Epithelial cell of prostate (primary cell): ENCODE measurements at regions not wholly inside any gene's neighbourhood (a gene's known extent, or its start where the extent isn't known, plus 50 kb on each side); places are given as distances from the start of the nearest gene placed in this dataset.

Source experiments
- DNase-seq: peaks from one replicate; pipeline ENCODE4 v3.0.0-alpha.2; 2011; ENCODE audit warnings: low read depth, low spot score
- H3K27ac ChIP-seq: fragments of 450-650 bp; 2 replicates; pipeline ENCODE4 v1.5.1; 2017; ENCODE audit warnings: mild to moderate bottlenecking

DNA sequence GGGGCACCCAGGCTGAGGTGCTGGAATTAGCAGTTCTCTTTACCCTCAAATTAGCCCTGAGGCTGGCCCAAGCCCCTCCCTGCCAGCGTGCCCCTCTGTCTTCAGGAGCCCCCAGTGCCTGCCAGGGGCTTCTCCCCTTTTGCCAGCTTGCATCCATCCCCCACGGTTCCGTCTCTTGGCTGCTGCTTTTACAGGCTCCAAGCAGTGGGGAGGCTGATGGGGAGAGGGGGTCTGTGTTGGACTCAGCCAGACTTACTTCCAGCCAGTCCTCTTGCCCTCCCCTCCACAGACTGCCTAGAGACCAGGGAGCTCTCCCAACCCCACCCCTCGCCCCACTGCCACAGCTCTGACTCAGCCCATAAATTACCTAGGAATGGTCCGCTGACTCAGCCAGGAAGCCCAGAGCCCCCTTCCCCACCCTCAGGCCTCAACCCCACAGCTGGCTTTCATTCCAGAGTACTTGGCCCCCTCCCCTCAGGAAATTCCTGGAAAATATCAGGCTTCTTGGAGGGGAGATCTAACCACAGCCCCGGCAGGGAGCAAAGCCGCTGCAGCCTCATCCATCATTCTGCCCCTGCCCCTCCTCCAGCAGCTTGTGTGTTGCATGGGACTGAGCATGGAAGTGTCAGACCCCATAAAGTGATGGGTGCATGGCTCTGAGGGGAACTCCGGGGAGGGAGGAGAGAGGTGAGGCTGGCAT, 184.6 kb downstream of the ZFP36L2 start:
- DNase-seq, result no peak
- H3K27ac ChIP-seq, result peak overlapping the region; percentile 85

DNA sequence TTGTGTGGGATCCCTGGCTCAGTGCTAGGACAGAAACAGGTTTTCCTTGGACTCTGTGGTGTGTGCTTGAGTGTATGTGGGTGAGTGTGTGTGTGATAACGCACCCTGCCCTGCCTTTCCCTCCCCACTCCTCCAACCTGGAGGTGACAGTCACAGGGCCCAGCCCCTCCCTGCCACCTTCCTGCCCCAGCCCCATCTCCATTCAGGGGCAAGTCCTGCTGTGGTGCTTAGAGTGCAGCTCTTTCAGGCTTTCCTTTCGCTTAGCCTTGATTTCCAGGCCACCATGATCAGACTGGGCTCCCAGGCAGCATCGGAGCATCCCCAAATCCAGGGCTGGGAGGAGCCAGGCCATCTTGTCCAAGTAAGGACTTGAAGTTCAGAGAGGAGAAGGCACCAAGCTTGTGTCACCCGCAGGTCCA, 185.2 kb downstream of the ZFP36L2 start:
- peak overlapping the region; percentile 85 for H3K27ac ChIP-seq
- no peak for DNase-seq

DNA sequence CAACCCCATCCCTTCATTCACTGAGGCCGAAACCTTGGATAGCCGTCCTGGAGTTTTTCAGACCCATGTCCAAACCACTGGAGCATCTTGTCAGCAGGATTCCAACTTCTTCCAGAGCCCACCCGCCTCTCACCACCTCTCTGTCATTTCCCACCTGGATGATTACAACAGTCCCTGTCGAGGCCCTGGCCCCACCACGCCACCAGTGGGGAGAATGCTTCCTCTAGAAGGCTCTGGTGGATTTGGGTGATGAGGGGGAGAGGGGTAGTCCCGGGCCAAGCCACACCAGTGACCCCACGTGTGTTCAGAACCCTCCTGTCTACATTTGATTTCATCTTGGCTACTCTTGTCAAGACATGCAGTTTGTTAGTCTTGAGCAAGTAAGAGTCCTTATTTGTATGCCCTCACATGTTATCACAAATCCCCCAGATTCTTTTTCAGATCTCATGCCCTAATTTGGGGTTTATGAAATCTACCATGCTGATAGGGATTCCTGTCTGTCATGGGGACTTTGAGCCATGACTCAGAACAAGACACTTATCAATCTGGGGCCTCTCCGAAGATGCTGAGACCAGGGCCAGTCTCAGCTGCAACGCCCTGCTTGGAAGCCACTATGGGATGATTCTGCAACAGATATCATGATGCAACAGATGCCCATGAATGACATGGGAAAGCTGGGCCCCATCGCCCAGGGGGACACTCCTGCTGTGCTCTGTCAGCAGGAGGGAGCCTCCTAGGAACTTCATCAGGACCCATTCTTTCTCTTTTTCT, 186.1 kb downstream of the ZFP36L2 start:
- peak overlapping the region; percentile 85 for H3K27ac ChIP-seq
- DNase-seq, result no peak

DNA sequence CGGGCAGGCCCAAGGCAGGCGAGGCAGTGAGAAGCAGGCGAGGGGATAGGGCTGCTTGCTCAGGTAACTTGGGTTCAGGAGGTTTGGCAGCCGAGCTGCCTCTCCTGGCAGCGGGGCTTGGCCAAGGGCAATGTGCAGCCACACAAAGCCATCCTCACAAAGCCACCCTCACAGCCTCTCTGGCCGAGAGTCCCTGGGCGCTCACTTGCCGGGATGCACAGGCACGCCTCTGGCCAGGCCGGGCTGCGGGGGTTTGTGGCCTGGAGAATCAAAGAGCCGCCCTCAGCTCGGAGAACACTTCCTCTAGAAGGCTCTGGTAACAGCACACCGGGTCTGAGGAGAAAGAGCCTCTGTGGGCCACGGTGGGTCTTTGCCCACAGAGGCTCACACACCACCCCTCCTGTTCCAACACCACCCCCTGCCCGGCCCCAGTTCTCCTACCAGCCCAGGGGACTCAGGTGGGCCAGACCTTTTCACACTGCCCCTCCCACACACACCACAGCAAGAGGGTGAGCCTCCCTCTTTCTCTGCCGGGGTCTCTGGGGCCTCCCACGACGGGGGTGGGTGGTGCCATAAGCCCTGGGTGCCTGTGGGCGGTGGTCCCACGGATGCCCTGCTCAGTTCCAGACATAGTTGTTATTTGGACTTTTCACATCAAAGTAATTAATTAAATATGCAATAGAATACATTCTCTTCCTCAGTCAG, 186.9 kb downstream of the ZFP36L2 start:
- DNase-seq, result no peak
- peak overlapping the region; percentile 85 for H3K27ac ChIP-seq

DNA sequence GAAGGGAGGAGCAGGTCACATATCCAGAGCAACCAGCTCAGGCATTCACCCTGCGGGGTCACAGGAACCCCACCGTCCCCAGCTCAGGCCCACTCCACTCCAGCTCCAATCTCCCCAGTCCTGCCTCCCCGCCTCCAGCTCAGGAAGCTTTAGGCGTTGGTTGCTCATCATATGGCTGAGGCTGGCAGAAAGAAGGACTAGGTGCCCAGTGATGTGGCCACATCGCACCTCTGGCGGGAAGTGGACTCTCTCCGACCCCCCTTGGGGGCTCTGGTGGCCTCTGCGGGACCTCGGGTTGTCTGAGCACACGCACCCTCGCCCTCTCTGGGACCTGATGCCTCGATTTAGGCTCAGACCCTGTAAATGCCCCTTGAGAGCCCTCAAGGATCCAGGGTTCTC, 187.7 kb downstream of the ZFP36L2 start:
- H3K27ac ChIP-seq, result peak overlapping the region; percentile 85
- no peak for DNase-seq

DNA sequence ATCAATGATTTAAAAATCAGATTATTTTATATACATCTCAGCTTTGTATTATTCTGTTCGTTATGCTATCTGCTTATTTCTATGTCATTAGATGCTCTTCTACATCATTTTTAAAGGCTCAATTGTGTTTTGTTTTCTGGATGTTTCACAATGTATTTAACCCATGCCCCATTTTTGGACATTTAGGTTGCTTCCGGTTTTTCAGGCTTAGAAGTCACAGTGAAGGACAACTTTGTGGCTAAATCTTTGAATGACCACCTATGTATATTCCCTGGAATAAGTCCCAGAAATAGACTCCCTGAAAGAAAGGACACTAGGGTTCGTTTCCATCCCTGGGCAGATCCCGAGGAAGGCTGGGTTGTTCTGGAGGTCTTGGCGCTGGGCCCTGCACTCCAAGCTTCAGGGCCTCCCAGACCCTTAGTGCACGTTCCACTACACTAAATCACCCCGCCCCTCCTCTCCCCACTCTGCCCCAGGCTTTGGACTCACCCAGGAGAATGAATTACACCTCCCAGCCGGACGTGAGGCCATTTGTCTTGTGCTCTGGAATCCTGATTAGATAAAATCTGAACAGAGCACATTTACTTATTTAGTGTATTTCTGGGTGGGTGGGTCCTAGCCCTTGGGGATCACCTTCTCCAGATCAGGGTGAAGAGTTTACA, 188.2 kb downstream of the ZFP36L2 start:
- DNase-seq, result no peak
- H3K27ac ChIP-seq, result peak overlapping the region; percentile 85

DNA sequence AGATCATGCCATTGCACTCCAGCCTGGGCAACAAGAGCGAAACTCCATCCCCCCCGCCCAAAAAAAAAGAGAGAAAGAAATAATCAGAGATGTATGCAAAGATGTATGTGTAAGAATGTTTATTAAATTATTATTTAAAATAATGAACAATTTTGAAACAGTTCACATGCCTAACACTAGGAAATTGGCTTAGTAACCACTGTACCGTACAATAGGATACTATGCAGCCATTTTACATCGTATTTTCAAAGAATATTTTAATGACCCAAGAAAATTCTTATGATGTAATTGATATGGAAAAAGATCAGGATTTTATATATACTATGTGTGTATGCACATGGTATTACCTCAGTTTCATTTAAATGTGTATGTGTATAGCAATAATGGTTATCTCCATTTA, 190.5 kb downstream of the ZFP36L2 start:
- DNase-seq, result no peak
- no peak overlapping the region for H3K27ac ChIP-seq

DNA sequence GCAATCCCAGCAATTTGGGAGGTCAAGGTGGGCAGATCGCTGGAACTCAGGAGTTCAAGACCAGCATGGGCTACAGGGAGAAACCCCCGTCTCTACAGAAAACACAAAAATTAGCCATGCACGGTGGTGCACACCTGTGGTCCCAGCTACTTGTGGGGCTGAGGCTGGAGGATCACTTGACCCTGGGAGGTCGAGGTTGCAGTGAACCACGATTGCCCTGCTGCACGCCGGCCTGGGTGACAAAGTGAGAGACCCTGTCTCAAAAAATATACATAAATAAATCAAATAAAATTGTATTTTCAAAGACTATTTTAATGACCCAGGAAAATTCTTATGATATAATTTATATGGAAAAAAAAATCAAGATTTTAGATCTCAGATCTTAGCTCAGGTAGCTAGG, 191.5 kb downstream of the ZFP36L2 start:
- DNase-seq, result no peak
- no peak overlapping the region for H3K27ac ChIP-seq

DNA sequence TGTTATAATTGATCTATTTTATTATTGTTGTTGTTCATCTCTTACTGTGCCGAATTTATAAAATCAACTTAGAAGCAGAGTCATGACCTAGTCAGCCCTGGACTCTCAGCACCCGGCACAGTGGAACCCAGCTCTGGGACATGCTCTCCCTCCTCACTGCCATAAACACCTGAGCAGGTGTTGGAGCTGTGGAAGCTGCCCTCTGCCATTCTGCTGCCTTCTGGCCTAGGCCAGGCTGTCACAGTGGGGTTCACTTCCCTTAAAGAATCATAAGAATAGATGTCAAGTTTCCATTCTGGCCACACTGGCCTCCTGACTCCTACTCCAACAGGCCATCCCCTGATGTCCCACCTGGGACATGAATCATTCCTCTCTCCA, 192.2 kb downstream of the ZFP36L2 start:
- H3K27ac ChIP-seq, result no peak overlapping the region
- DNase-seq, result no peak

DNA sequence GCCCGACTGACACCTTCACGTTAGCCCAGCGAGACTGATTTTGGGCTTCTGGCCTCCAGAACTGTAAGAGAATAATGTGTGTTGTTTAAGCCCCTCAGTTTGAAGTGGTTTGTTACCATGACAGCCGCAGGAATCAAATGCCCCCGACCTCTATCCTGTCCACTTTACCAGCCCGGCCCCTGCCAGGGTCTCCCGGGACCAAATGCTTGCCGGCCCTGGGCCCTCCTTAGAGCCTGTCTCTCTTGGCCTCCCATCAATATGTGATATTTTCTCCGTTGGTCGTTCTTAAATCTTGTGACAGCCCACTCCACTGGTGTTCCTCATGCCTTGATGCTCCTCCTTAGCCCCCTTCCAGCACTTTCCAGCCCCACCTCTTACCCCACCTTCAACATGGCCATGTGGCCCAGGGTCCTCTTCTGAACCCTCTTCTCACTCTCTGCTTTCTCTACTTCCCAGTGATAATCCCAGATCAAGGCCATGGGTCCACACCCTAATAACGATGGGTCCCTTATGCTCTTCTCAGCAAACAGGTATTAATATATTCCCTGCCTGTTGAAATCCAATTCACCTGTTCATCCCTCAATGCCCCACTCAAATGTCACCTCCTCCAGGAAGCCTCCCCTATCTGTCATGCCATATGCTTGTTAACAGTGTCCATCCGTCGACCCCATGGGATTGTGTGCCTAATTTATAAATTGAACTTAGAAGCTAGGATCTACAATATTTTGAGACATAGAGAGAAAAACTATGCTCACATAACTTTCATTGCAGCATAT, 192.8 kb downstream of the ZFP36L2 start:
- DNase-seq, result no peak
- H3K27ac ChIP-seq, result no peak overlapping the region

DNA sequence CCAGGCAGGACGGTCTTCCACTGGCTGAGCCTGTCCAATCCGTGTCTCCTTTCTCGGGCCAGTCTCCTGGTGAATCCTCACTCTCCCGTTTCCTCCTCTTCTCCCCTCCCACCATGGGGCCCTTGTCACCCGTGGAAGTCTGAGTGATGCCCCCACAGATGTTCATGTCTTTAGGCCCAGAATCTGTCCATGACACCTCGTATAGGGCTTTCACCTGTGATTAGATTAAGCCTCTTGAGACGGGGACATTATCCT, 193.5 kb downstream of the ZFP36L2 start:
- peak overlapping the region; percentile 61 for H3K27ac ChIP-seq
- DNase-seq, result no peak

DNA sequence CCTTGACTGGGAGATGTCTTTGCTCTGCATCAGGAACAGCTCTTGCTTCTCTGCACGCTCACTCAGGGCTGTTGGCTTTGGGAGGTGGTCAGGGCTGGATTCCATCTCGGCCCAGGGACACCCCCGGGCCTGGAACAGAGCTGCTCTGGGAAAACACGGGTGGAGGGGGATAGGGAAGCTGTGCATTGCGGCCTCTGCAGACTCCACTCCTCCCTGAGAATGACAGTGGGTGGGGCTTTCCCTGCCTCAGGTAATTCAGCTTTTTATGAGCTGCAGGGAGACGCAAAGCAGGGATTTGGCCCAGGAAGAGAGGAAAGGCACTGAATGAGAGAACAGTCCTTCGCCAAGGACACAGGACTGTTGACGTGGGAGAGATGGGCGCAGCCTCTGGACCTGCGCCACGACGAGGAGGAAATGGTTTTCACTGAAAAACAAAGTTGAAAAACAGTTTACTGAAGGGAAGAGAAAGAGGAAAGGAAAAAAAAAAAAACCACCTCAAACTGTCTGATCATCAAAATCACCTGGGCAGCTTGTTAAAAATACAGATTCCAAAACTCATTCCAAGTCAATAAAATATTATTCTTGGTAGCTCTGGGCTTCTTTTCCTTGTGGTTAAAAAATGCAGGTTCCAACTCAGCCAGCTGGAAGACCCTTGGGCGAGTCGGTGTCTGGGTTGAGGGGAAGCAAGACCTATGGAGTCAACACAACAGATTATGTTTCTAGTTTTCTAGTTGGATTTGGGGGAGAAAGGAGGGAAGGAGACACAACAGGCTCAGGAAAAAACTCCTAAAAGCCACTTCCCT, 194.0 kb downstream of the ZFP36L2 start:
- DNase-seq, result no peak
- H3K27ac ChIP-seq, result peak overlapping the region; percentile 61

DNA sequence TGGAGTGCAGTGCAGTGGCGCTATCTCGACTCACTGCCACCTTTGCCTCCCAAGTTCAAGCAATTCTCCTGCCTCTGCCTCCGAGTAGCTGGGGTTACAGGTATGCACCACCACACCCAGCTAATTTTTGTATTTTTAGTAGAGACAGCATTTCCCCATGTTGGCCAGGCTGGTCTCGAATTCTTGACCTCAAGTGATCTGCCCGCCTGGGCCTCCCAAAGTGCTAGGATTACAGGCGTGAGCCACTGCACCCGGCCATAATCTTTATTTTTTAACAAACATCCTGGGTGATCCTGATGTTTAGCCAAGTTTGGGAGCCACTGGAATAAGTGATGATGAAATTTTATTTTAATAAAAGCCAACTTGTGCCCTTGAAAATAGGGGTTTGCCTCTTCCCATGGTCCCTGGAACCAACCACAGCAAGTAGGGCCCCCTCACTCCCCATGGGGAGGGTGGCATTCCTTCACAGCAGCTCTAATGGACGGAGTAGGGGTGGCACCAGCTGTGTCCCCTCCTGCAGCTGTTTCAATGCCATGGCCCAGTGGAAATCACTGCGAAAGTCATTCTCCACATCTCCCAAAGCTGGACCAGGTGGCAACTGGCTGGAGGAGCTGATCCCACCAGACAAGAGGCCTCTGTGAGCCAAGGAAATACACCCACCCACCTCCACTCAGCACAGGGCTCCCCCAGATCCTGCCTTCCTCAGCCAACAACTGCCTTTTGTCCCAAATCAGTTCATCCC, 194.8 kb downstream of the ZFP36L2 start:
- no peak for DNase-seq

DNA sequence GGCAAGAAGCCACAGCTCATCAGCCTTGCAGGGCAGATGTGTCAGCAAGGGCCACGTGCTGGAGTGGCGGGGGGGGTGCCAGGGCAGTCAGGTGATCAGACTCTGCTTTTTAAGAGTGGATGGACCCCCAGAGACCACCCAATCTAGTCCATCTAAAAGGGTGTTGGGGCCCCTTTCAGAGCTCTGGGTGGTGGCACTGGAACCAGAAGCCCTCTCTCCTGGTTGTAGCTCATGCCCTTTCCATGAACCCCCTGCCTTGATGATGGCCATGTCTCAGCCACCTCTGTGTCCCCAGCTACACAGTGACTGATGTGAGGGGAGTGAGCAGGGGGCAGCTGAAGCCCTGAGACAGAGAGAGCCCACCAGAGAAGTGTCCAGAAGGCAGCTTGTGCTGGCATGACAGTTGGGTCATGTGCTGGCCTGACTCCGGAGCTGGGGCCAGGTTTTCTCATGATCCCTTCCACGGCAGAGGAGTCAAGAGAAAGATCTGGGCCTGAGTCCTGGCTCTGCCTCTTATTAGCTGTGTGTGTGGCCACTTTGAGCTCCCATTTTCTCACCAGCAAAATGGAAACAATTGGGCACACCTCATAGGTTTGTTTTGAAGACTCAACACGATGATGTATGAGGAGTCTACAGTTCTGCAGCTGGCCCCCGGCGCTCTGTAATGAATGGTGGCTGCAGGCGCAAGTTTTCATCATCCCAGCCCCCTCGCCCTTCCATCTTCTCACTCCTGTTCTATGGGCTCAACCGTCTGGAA, 195.7 kb downstream of the ZFP36L2 start:
- H3K27ac ChIP-seq, result no peak overlapping the region
- DNase-seq, result no peak

More for the DNA sequence above, 194.8 kb downstream of the ZFP36L2 start:
- H3K27ac ChIP-seq, result peak overlapping the region; percentile 61

DNA sequence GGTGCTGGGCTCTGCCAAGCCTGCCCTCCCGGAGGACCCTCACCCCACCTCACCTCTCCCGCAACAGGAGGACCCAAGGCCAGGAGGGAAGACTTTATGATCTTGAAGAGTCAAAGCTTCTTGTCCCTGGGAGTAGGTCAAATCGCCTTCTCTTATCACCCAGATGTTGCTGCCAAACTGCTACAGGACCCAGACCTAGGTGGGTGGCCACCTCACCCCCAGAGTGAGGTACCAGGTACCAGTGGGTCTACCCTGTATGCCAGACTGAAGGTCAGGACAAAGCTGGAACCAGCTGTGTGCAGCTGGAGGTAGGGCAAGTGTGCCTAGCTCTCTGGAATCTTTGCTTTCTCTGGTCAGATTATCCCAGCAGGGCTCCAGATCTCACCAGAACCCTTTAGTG, 197.2 kb downstream of the ZFP36L2 start:
- no peak for DNase-seq
- H3K27ac ChIP-seq, result no peak overlapping the region

DNA sequence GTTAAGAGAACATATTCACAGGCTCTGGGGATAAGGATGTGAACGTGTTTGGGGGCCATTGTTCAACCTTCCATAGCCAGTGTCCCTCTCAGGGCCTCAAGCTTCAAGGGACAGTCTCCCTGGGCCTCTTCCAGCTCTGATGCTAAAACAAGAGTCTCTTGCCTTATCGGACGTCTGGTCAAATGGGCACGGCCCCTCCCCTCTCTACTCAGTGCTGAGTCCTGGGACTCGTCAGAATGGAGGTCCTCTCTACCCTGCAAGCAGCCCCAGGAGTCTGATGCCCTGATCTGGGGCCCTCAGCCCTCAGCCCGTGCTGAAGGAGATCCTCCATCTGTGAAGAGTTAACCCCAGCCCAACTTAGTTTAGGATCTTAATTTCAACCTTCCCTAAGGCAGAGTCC, 198.2 kb downstream of the ZFP36L2 start:
- H3K27ac ChIP-seq, result no peak overlapping the region
- no peak for DNase-seq

DNA sequence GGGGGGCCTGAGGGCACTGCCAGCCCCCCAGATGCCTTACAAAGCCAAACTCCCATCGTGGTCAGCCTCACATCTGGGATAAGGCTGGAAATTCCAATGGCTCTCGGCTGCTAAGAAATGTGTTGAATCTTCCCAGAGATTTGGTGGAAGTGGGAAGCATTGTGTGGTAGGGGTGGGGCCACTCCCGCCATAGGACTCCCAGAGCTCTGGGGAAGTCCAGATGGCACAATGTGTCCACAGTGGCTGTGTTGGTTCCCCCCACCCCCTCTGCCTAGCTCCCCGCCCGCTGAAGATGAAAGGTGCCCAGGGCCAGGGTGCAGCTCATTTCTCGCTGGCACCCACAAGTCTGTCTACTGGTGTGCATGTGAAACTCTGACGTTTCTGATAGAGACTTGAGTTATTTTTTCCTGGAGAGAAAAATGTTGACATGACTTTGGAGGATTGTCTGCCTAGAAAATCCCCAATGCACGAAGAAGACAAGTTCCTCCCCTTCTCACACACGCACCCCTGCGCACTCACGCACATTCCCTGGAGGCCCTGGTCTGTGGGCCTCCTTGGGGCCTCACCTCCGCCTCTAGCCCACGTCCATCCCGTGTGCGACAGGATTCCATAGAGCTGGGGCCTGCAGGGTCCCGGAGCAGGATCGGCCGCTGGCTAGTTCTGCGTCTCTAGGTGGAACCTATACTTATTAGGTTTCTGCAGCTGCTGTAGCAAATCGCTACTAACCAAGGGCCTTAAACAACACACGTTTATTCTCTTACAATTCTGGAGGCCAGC, 199.1 kb downstream of the ZFP36L2 start:
- no peak for DNase-seq
- no peak overlapping the region for H3K27ac ChIP-seq
